HL-60 (cell line): ENCODE measurements at regions not wholly inside any gene's neighbourhood (a gene's known extent, or its start where the extent isn't known, plus 50 kb on each side); places are given as distances from the start of the nearest gene placed in this dataset.

Experiments
- SPI1 ChIP-seq: IDR thresholded peaks from 2 replicates; pipeline ENCODE4 v1.6.1; 2012; ENCODE audit warnings: low read depth, mild to moderate bottlenecking, borderline replicate concordance
- TF ChIP-seq, protein P1 (sequence below): IDR thresholded peaks from one replicate; pipeline ENCODE4 v1.5.1; 2011; ENCODE audit warnings: low read length, control low read depth, inconsistent platforms; ENCODE audit not compliant: insufficient read depth

DNA sequence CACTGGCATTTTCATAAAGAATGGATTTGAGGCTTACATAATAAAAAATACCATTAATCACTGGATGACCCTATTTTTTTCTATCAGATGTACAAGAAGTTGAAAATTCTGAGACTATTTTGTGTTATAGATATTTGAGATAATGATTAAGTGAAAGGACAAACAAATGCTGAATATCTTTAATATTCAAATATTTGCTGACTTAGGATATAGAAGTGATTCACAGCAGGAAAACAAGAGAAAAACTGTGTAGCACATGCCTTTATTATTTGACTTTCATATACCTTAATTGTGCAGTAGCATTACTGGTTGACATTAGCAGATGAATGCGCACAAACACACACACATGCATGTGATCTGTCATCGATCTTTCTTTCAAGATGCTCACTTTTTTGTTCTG, 766.5 kb downstream of the SATB2 start:
- TF ChIP-seq SPI1: no peak
- TF ChIP-seq, protein P1, sequence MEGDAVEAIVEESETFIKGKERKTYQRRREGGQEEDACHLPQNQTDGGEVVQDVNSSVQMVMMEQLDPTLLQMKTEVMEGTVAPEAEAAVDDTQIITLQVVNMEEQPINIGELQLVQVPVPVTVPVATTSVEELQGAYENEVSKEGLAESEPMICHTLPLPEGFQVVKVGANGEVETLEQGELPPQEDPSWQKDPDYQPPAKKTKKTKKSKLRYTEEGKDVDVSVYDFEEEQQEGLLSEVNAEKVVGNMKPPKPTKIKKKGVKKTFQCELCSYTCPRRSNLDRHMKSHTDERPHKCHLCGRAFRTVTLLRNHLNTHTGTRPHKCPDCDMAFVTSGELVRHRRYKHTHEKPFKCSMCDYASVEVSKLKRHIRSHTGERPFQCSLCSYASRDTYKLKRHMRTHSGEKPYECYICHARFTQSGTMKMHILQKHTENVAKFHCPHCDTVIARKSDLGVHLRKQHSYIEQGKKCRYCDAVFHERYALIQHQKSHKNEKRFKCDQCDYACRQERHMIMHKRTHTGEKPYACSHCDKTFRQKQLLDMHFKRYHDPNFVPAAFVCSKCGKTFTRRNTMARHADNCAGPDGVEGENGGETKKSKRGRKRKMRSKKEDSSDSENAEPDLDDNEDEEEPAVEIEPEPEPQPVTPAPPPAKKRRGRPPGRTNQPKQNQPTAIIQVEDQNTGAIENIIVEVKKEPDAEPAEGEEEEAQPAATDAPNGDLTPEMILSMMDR: no peak
